HG02973 (cell line): ENCODE measurements at regions not wholly inside any gene's neighbourhood (a gene's known extent, or its start where the extent isn't known, plus 50 kb on each side); places are given as distances from the start of the nearest gene placed in this dataset.
"Not testable (repeated sequence)": the region's sequence is repeated elsewhere in the genome, so short reads cannot be mapped to it uniquely, and the experiment has no call there.

Source experiments
- ATAC-seq: cut with Tn5 transposase; IDR thresholded peaks from one replicate; pipeline ENCODE4 v1.9.1; 2021; ENCODE audit warnings: moderate library complexity; ENCODE audit not compliant: unreplicated experiment

DNA sequence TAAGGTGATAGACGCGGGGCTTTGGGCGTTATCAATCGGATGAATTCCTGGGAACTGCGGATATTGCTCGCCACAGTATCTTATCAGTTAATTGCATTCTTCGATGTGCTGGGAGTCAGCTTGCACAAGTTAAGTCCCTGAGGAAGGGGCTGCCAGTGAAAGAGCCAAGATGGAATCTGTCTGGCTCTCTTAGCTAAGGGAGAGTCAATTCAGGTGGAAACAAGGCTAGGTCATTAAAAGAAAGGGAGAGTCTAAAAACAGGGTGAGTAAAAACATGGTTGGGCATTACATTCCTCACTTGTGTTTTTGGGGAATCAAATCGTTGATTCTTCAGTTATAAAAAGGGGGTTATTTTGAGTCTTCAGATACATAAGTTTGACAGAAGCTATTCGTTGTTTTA, 196.2 kb downstream of the OTOP1 start:
- ATAC-seq = not testable (repeated sequence)

DNA sequence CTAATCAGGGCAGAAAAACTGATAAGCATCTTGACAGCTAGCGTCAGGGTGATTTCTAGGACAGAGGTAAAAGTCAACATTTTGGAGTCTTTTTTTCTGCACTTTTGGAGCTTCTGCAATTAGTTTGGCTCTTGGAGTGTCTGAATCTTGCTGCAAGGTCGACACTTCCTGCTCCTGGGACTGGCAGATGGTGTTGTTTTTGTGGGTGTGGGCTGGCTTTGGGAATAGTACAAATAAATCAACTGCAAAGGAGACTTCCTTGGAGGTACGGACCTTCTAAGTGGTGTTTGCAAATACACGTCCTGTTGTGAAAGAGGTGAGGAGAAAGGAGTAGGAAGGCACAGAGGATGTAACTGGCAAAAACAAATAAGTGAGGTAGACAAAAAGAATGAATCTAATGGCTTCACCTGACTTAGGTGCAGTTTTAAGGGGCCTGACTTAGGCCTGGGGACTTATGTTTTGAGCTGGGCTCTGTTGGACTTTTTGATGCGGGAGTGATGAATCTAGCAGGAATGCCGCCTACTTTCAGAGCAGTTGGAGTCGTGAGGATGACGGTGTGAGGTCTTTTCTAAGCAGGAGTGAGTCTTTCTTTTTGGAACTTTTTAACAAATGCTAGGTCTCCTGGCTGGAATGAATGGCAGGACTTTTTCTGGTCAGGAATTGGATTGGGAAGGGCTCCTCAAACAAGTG, 195.1 kb downstream of the OTOP1 start:
- ATAC-seq = not testable (repeated sequence)

DNA sequence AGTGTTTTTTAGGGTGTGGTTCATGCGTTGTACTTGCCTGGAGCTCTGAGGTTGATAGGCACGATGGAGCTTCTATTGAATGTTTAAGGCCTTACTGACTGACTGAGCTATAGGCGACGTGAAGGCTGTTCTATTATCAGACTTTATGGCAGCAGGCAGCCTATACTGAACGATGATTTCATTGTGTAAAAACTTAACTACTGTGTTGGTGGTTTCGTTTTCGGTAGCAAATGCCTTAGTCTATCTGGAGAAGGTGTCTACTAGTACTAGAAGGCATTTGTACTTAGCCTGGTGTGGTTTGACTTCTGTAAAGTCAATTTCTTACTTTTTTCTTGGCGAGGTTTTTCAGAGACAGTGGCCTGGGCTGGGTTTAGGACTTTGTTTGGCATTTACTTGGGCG, 194.4 kb downstream of the OTOP1 start:
- ATAC-seq = not testable (repeated sequence)

DNA sequence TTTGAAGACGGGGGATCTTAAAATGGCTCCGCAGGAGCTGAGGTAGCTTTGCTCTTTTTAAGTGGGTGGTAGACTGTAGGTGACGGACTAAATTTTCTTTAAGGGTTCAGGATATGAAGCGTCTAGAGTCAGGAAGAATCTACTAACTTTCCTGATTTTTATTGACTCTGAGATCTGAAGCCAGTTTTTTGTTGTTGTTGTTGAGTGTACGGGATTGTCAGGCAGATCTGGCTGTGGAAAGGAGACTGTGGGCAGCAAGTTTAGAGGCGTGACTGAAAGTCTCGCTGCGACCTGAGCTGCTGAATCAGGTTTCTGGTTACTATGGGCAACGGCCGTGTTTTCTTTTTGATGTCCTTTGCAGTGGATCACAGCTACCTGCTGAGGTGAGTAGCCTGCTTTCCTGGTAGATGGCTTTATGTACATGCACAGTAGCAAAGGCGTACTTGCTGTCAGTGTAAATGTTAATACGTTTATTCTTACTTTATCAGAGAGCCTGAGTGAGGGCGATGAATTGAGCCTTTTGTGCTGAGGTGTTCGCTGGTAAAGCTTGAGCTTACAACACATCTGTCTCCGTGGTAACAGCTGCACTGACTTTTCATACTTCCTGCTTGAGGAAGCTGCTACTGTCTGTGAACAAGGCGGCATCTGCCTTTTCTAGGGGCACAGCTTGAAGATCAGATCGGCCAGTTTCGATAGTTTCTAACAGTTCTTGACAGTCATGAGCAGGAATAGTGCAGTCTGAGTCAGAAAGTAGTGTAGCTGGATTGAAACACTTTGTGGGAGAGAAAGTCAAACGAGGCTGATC, 193.7 kb downstream of the OTOP1 start:
- ATAC-seq = not testable (repeated sequence)

DNA sequence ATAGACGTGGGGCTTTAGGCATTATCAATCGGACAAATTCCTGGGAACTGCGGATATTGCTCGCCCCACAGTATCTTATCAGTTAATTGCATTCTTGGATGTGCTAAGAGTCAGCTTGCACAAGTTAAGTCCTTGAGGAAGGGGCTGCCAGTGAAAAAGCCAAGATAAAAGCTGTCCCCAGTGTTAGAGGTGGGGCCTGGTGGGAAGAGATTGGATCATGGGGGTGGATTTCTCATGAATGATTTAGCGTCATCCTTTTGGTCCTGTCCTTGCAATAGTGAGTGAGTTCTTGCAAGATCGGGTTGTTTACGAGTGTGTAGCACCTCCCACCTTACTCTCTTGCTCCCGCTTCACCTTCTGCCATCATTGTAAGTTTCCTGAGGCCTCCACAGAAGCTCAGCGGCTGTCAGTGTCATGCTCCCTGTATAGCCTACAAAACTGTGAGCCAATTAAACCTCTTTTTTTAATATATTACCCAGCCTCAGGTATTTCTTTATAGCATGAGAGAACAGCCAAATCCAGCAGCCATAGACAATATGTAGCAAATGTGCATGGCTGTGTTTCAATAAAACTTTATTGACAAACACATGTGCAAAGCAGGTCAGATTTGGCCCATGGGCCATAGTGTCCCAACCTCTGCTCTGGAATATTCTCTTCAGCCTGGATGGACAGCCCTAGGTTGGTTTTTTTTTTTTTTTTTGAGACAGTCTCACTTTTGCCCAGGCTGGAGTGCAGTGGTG, 189.2 kb downstream of the OTOP1 start:
- not testable (repeated sequence) for ATAC-seq

DNA sequence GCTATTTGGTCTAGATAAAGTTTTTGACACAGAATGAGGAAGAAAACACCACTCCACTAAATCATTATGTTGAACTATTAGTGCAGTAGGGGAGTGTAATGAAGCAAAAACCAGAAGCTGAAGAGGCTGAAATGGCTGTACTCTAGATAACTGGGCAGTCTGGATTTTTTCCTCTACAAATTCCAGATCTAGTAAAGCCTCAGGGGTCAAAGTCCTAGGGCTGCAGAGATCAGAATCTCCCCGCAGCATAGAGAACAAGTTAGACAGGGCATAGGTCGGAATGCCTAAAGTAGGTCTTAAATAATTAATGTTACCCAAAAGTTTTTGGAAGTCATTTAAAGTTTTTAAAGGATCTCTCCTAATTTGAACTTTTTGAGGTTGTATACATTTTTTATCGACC, 180.9 kb downstream of the OTOP1 start:
- ATAC-seq = not testable (repeated sequence)

DNA sequence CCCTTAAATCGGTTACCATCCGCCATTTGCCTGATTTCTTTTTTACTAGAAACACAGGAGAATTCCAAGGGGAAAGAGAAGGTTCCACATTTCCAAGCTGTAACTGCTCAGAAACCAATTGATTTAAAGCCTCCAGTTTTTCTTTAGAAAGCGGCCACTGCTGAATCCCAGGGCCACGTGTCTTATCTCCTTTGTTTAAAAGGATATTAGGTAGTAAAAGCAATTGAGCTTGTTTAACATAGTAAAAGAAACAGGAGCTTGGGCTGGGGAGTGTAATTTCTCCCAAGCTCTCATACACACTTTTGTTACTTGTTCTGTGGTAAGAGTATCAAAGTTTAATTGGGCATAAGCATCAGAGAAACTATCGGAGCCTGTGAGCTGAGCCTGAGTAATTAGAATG, 180.0 kb downstream of the OTOP1 start:
- not testable (repeated sequence) for ATAC-seq

DNA sequence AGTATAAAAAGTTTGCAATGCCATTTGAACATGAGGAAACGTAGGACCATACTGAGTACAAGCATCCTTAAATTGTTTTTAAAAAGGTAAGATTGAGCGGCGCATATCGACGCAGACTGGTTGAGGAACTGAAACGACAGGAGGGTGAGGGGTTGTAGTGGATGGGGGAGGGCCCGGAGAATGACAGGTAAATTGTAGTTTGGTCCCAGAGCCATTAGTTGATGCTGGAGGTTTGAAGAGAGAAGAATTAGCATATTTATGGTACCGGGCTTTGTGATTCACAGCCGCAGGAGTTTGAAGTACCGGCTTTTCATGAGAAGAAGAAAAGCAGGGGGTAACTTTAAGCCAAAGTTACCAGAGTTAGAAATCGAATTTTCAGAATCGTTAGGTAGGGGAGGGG, 179.5 kb downstream of the OTOP1 start:
- not testable (repeated sequence) for ATAC-seq

DNA sequence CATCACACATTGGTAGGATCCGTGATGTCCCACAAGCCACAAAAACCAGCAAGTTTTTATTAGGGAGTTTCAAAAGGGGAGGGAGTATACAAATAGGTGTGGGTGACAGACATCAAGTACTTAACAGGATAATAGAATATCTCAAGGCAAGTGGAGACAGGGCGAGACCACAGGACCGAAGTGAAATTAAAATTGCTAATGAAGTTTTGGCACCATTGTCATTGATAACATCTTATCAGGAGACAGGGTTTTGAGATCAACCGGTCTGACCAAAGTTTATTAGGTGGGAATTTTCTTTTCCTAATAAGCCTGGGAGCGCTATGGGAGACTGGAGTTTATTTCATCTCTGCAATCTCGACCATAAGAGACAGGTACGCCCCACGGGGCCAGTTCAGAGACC, 178.5 kb downstream of the OTOP1 start:
- not testable (repeated sequence) for ATAC-seq

DNA sequence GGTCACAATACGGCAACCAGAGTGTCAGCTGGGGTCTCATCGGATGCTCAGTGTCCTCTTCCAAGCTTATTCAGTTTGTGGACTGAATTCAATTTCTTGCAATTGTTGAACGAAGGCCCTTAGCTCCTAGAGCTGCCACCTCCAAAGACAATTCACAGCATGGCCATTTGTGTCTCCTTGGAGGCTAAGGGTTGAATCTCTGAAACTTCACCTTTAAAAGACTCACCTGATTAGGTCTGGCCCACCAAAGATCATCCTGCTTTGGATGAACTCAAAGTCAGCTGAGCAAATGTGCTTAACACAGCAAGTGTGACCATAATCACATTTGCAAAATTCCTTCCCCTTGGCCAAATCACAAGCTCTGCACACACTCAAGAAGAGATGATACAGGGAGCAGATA, 175.9 kb downstream of the OTOP1 start:
- not testable (repeated sequence) for ATAC-seq

DNA sequence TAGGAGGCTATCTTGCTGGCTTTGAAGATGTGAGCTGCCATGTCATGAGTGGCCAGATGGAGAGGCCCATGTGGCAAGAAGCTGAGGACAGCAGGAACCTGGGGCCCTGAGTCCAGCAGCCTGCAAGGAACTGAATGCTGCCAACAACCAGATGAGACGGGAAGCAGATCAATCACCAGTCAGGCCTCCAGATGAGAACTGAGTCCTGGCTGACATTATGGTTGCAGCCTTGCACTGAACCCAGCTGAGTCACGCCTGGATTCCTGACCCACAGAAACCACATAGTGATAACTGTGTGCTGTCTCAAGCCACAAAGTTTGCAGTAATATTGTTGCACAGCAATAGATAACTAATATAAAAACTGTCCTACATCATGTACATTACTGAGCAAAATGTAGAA, 173.8 kb downstream of the OTOP1 start:
- ATAC-seq = not testable (repeated sequence)

DNA sequence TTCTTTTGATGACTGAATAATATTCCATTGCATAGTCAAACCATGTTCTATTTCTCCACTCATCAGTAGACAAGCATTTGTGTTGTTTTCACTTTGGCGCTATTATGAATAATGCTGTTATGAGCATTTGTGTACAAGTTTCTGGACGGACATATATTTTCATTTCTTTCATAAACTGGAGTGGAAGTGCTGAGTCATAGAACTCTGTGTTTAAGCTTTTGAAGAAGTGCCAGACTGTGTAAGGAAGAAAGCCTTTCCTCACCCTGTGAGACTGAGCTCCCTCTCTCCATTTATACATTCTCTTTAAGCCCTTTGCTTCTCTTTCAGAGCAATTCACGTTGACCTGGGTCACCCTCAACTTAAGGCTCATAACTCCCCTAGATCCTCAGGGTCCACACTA, 169.5 kb downstream of the OTOP1 start:
- not testable (repeated sequence) for ATAC-seq

DNA sequence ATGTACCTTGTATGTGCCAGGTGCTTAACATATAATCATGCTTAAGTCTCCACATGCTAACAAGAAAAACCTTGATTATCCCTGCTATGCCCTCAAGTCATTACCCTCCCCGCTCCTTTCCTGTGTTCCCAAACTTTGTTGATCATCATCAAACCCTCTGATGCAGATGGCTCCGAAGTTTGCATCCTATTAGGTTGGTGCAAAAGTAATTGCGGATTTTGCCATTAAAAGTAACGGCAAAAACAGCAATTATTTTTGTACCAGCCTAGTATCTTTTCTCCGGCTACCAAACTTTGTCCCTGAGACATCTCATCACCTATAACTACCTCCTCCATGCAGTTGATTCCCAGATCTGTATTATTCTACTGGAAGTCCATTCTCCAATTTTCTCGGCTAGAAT, 142.6 kb downstream of the OTOP1 start:
- ATAC-seq = not testable (repeated sequence)

DNA sequence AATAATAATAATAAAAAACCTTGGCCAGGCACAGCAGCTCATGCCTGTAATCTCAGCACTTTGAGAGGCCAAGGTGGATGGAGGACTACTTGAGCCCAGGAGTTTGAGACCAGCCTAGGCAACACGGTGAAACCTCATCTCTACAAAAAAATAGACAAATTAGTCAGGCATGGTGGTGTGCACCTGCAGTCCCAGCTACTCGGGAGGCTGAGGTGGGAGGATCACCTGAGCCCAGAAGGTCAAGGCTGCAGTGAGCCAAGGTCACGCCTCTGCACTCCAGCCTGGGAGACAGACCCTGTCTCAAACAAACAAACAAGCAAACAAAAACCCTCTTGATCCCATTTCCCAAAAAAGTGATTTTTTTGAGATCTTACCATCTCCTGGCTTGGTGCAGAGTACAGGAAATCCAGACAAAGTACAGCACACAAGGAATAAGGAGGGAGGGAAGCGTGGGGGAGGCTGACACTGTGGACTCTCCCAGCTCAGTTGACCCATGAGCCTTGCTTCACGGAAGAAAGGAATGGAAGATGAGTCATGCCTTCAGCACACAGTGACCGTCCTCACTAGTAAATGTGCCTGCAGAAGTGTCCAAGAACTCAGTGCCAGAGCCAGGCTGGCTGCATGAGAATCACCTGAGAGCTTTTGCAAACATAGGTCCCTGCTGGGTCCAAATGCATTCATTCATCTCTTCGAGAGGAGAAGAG, 136.9 kb downstream of the OTOP1 start:
- not testable (repeated sequence) for ATAC-seq

DNA sequence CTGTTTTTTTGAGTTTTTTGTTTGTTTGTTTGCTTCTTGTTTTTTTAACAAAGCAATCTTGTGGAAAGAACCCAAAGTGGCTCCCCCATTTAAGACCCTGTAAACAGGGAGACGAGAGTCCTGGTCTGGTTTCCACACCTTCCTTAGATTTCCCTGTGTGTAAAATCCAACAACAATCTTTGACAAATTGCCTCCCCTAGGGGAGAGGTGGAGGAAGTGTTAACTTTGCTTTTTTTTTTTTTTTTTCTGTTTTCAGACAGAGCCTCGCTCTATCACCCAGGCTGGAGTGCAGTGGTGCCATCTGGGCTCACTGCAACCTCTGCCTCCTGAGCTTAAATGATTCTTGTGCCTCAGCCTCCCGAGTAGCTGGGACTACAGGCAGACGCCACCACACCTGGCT, 136.0 kb downstream of the OTOP1 start:
- not testable (repeated sequence) for ATAC-seq

DNA sequence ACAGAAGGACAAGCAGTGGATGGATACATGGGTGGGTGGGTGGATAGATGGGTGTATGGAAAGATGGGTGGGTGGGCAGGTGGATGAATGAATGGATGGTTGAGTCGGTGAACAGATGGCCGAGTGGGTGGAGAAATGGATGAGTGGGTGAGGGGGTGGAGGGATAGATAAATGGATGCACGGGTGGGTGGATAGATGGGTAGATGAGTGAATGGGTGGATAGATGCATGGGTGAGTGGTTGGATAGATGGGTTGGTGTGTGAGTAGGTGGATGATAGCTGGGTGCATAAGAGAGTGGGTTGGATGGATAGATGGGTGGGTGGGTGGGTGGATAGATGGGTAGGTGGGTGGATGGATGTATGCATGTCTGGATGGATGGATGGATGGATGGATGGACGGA, 134.6 kb downstream of the OTOP1 start:
- not testable (repeated sequence) for ATAC-seq

DNA sequence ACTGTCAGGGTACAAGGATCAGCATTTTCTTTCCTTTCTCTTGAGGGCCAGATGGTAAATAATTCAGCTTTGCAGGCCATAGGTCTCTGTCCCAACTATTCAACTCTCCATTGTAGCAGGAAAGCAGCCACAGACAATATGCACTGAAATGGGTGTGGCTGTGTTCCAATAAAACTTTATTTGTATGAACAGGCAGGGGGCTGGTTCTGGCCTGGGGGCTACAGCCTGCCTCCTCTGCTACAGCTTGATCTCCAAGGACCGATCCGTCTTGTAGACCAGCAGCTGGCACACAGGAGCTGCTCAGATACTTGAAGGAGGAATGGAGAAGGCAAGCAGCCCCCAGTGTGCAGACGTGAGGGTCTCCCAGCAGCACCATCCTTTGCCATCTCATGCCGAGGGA, 127.1 kb downstream of the OTOP1 start:
- not testable (repeated sequence) for ATAC-seq

DNA sequence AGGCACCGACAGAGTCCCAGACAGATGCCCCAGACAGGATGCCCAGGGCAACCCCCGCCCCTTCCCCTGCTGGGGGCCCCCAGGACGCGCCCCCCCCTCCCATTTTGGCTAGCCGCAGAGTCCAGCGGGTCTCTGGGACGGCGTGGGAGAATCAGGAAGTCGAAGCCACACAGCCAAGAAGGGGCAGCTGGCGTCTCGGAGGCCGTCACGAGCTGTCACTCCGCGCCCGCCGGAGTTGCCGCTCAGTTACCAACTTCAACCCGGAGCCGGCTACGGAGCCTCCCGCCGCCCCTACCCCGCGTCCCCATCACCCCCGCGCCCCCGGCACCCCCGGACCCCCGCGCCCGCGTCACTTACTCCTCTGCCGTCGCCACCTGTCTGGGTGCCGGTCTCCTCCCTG, 119.8 kb downstream of the OTOP1 start:
- not testable (repeated sequence) for ATAC-seq

DNA sequence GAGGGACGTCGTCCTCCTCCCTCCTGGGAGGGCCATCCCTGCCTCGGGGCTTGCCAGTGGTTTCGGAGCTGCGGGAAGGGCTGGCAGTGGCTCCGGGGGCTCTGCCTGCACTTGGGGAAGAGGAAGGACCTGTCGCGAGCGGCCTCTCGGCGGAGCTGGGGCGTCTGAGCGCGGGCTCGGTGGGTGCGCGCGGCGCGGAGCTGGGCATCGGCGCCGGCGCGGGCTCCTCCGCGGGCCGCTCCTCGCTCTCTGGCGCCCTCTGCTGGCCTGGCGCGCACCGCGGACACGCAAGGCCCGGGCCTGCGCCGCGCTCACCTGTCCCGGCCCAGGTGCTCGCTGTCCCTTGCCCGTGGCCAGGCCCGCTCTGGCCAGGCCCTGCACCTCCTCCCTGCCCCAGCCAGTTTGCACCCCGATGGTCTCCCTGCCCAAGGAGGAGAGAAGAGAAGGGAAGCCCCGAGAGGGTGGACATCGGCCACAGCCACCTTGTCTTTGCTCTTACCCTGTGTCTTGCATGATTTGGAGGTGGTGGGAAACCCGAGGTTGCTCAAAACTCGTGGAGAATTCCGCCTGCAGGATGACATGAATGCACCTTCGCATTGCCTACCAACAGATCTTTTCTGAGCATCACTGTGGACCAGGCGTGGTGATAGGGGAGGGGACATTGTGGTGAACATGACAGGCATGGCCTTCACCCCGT, 119.2 kb downstream of the OTOP1 start:
- ATAC-seq = not testable (repeated sequence)

DNA sequence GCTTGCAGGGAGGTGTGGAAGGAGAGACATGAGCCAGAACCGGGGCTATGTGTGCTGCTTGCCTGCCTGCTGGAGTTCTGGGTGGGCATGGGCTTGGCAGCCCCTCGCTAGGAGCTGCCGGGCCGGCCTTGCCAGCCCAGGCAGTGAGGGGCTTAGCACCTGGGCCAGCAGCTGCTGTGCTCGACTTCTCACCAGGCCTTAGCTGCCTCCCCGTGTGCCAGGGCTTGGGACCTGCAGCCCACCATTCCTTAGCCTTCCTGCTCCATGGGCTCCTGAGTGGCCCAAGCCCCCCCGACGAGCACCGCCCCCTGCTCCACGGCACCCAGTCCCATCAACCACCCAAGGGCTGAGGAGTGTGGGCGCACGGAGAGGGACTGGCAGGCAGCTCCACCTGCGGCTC, 111.3 kb downstream of the OTOP1 start:
- ATAC-seq = not testable (repeated sequence)
